MM.1S (cell line): ENCODE measurements at regions not wholly inside any gene's neighbourhood (a gene's known extent, or its start where the extent isn't known, plus 50 kb on each side); places are given as distances from the start of the nearest gene placed in this dataset.

Experiments used
- DNase-seq: peaks from one replicate; pipeline ENCODE4 v3.0.0-alpha.2; 2015
- H2AFZ ChIP-seq: fragments of 300-600 bp; sonication (generic); 2 replicates; pipeline ENCODE4 v1.6.0; 2016; ENCODE audit warnings: antibody characterized with exemption, low read length
- H3F3A ChIP-seq: fragments of 300-600 bp; sonication (generic); 2 replicates; pipeline ENCODE4 v1.6.1; 2016; ENCODE audit warnings: mild to moderate bottlenecking, antibody characterized with exemption, low read length, moderate library complexity, mixed read lengths; ENCODE audit not compliant: insufficient read depth
- H3K27ac ChIP-seq: fragments of 300-600 bp; sonication (generic); 2 replicates; pipeline ENCODE4 v1.5.1; 2016; ENCODE audit warnings: mild to moderate bottlenecking, low read length
- H3K27me3 ChIP-seq: fragments of 300-600 bp; sonication (generic); replicated peaks from 2 replicates; pipeline ENCODE4 v1.6.0; 2016; ENCODE audit warnings: low read length; ENCODE audit not compliant: insufficient read depth
- H3K36me3 ChIP-seq: fragments of 300-600 bp; sonication (generic); replicated peaks from 2 replicates; pipeline ENCODE4 v1.6.1; 2016; ENCODE audit warnings: mild to moderate bottlenecking, low read length, mixed read lengths; ENCODE audit not compliant: insufficient read depth
- H3K4me1 ChIP-seq: fragments of 300-600 bp; sonication (generic); 2 replicates; pipeline ENCODE4 v1.6.1; 2016; ENCODE audit warnings: low read length, mixed read lengths
- H3K4me2 ChIP-seq: fragments of 300-600 bp; sonication (generic); 2 replicates; pipeline ENCODE4 v1.6.0; 2016; ENCODE audit warnings: low read depth, low read length
- H3K4me3 ChIP-seq: fragments of 300-600 bp; sonication (generic); 2 replicates; pipeline ENCODE4 v1.5.1; 2016; ENCODE audit warnings: low read length, mixed read lengths
- H3K79me2 ChIP-seq: fragments of 300-600 bp; sonication (generic); 2 replicates; pipeline ENCODE4 v1.6.1; 2016; ENCODE audit warnings: mixed run types, low read length, mixed read lengths
- H3K9ac ChIP-seq: fragments of 300-600 bp; sonication (generic); 2 replicates; pipeline ENCODE4 v1.6.1; 2016; ENCODE audit warnings: low read length, mixed read lengths
- H3K9me2 ChIP-seq: fragments of 300-600 bp; sonication (generic); replicated peaks from 2 replicates; pipeline ENCODE4 v1.6.1; 2016; ENCODE audit warnings: mild to moderate bottlenecking, low read length, mixed read lengths; ENCODE audit not compliant: insufficient read depth
- H3K9me3 ChIP-seq: fragments of 300-600 bp; sonication (generic); replicated peaks from 2 replicates; pipeline ENCODE4 v1.6.1; 2016; ENCODE audit warnings: mild to moderate bottlenecking, low read length, mixed read lengths; ENCODE audit not compliant: insufficient read depth
- H4K20me1 ChIP-seq: fragments of 300-600 bp; sonication (generic); 2 replicates; pipeline ENCODE4 v1.6.1; 2016; ENCODE audit warnings: mild to moderate bottlenecking, low read length, moderate library complexity, mixed read lengths; ENCODE audit not compliant: insufficient read depth
- CTCF ChIP-seq: fragments of 300-600 bp; sonication (generic); IDR thresholded peaks from 2 replicates; pipeline ENCODE4 v1.5.1; 2016; ENCODE audit warnings: antibody characterized with exemption, low read length, mixed read lengths
- EZH2 ChIP-seq: fragments of 300-600 bp; sonication (generic); optimal IDR thresholded peaks from 2 replicates; pipeline ENCODE3; 2017; ENCODE audit warnings: low read depth, mild to moderate bottlenecking, antibody characterized with exemption, low read length, mixed read lengths
- EZH2phosphoT487 ChIP-seq: fragments of 300-600 bp; sonication (generic); IDR thresholded peaks from 2 replicates; pipeline ENCODE4 v1.6.1; 2018; ENCODE audit warnings: antibody characterized with exemption, low read length

GRCh38 chr1:244176201-244176600 is 125.1 kb downstream of the ZBTB18 start:
- Histone ChIP-seq H3K4me1 (no peaks in the 10 kb centered on the region), H4K20me1 (no peaks in the 10 kb centered on the region), H3K4me3 (no peak overlapping the region), H3K9me3 (no peaks in the 10 kb centered on the region), H3F3A (no peaks in the 10 kb centered on the region), H3K27me3 (no peaks in the 10 kb centered on the region), H3K79me2 (no peaks in the 10 kb centered on the region), H3K36me3 (no peaks in the 10 kb centered on the region), H3K9ac (no peak overlapping the region), H2AFZ (no peak overlapping the region), H3K4me2 (no peak overlapping the region), H3K9me2 (no peaks in the 10 kb centered on the region), H3K27ac (no peak overlapping the region)
- TF ChIP-seq EZH2phosphoT487 (no peak), CTCF (no peak), EZH2 (no peak)
- DNase-seq: no peak

- H3K4me3 ChIP-seq: no peak overlapping the region
- no peak overlapping the region for H2AFZ ChIP-seq
- H3K9me2 ChIP-seq: no peaks in the 10 kb centered on the region
- no peaks in the 10 kb centered on the region for H3K79me2 ChIP-seq
- no peak overlapping the region for H3K4me2 ChIP-seq
- no peaks in the 10 kb centered on the region for H3K36me3 ChIP-seq
- H3F3A ChIP-seq: no peaks in the 10 kb centered on the region
- no peaks in the 10 kb centered on the region for H3K4me1 ChIP-seq
- DNase-seq: no peak
- TF ChIP-seq CTCF: no peak
- TF ChIP-seq EZH2phosphoT487: no peak
- TF ChIP-seq EZH2: no peak
- no peaks in the 10 kb centered on the region for H4K20me1 ChIP-seq
- no peak overlapping the region for H3K9ac ChIP-seq
- H3K27me3 ChIP-seq: no peaks in the 10 kb centered on the region
- H3K9me3 ChIP-seq: no peaks in the 10 kb centered on the region
- no peak overlapping the region for H3K27ac ChIP-seq
Measured at GRCh38 chr1:244180256-244180655, 129.2 kb downstream of the ZBTB18 start.

GRCh38 chr1:244181867-244182266 is 130.8 kb downstream of the ZBTB18 start:
- Histone ChIP-seq H3K4me3 (no peak overlapping the region), H3K4me1 (no peaks in the 10 kb centered on the region), H2AFZ (no peak overlapping the region), H3K9me3 (no peaks in the 10 kb centered on the region), H3K27ac (no peak overlapping the region), H3K9me2 (no peaks in the 10 kb centered on the region), H3F3A (no peaks in the 10 kb centered on the region), H3K4me2 (no peak overlapping the region), H3K9ac (no peak overlapping the region), H3K36me3 (no peaks in the 10 kb centered on the region), H4K20me1 (no peaks in the 10 kb centered on the region), H3K79me2 (no peaks in the 10 kb centered on the region), H3K27me3 (no peaks in the 10 kb centered on the region)
- DNase-seq: no peak
- TF ChIP-seq EZH2phosphoT487 (no peak), EZH2 (no peak), CTCF (no peak)
